Mesodermal cell (in vitro differentiated cells): ENCODE measurements at regions not wholly inside any gene's neighbourhood (a gene's known extent, or its start where the extent isn't known, plus 50 kb on each side); places are given as distances from the start of the nearest gene placed in this dataset.

Experiments used
- H3K27ac ChIP-seq: 2 replicates; pipeline ENCODE4 v1.7.0; 2013; ENCODE audit warnings: mild to moderate bottlenecking, low read depth, low read length, moderate library complexity; ENCODE audit not compliant: severe bottlenecking
- H3K36me3 ChIP-seq: 2 replicates; pipeline ENCODE4 v1.7.1; 2013; ENCODE audit warnings: mild to moderate bottlenecking, low read length, moderate library complexity; ENCODE audit not compliant: control insufficient read depth, insufficient read depth
- H3K4me1 ChIP-seq: one replicate; pipeline ENCODE4 v1.7.1; 2013; ENCODE audit warnings: mild to moderate bottlenecking, low read length; ENCODE audit not compliant: insufficient read depth, control insufficient read depth, poor library complexity, severe bottlenecking
- H3K4me3 ChIP-seq: 2 replicates; pipeline ENCODE4 v1.7.0; 2013; ENCODE audit warnings: low read length, control low read depth, mild to moderate bottlenecking; ENCODE audit not compliant: insufficient read depth, poor library complexity, severe bottlenecking; ENCODE audit errors: extremely low read depth
- H3K9me3 ChIP-seq: 2 replicates; pipeline ENCODE4 v1.7.1; 2013; ENCODE audit warnings: mild to moderate bottlenecking, low read length, moderate library complexity; ENCODE audit not compliant: control insufficient read depth
- WGBS, 2 experiments: methylation state at CpG; one replicate each; pipeline ENCODE4 v1.1.5; 2013; ENCODE audit warnings: missing lambda C conversion rate in 2 of 2; ENCODE audit not compliant: insufficient coverage in 2 of 2; 5-methylcytosine and 5-hydroxymethylcytosine counted together

DNA sequence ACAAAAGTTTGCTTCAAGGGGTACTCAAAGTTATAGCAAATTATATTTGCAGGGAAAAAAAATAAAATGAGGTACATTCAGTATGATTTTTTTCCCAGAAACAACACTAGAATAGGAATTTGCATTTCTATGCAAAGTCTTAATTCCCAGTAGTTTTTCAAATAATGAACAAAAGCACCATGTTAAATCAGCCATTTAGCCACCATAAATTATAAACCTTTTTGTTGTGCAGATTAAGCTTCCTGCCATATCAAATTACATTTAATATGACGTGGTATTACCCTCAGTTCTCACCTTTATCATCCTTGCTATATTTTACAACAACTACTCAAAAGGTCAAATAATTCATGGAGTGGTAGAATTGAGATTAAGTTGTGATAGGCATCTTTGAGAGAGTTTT, 136.6 kb upstream of the FRY start:
- Histone ChIP-seq H3K9me3 (no peaks in the 10 kb centered on the region), H3K36me3 (no peaks in the 10 kb centered on the region), H3K4me1 (no peaks in the 10 kb centered on the region), H3K4me3 (no peak overlapping the region), H3K27ac (no peak overlapping the region)
- WGBS, 2 experiments = no CpG with 5 or more reads among the region's 1 CpG

DNA sequence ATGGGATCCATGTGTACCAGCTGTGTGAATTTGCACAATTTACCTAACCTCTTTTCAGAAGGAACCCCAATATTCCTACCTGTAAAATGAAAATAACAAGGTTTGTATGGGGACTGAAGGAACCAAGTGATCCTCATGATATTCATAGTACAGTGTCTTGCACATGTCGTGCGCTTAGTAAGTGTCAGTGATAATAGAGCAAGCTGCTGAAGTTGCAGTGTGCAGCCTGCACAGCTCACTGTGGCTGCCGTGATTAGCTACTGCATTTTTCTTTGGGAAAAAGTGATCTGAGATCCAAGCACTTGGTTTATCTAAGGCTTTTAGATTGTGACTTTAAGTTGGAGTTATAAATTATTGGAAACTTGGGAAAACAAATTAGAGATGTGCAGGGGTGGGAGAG, 135.9 kb upstream of the FRY start:
- Histone ChIP-seq H3K27ac (no peak overlapping the region), H3K36me3 (no peaks in the 10 kb centered on the region), H3K9me3 (no peaks in the 10 kb centered on the region), H3K4me1 (no peaks in the 10 kb centered on the region), H3K4me3 (no peak overlapping the region)
- WGBS, 2 experiments = 93 to 96% methylated on average over 2 to 3 of the region's 3 CpGs

GRCh38 chr13:31896427-31896826, 135.1 kb upstream of the FRY start:
- H3K36me3 ChIP-seq = no peaks in the 10 kb centered on the region
- 50 to 86% methylated on average over 1 of the region's 2 CpGs for WGBS, 2 experiments
- no peaks in the 10 kb centered on the region for H3K9me3 ChIP-seq
- no peak overlapping the region for H3K27ac ChIP-seq
- no peak overlapping the region for H3K4me3 ChIP-seq
- no peaks in the 10 kb centered on the region for H3K4me1 ChIP-seq

- H3K27ac ChIP-seq = no peak overlapping the region
- no peaks in the 10 kb centered on the region for H3K9me3 ChIP-seq
- no peak overlapping the region for H3K4me3 ChIP-seq
- H3K4me1 ChIP-seq = no peaks in the 10 kb centered on the region
- WGBS, 2 experiments = 91 to 92% methylated on average over 5 to 8 of the region's 9 CpGs
- H3K36me3 ChIP-seq = no peaks in the 10 kb centered on the region
These were observed 133.0 kb upstream of the FRY start for GRCh38 chr13:31898378-31899071.

DNA sequence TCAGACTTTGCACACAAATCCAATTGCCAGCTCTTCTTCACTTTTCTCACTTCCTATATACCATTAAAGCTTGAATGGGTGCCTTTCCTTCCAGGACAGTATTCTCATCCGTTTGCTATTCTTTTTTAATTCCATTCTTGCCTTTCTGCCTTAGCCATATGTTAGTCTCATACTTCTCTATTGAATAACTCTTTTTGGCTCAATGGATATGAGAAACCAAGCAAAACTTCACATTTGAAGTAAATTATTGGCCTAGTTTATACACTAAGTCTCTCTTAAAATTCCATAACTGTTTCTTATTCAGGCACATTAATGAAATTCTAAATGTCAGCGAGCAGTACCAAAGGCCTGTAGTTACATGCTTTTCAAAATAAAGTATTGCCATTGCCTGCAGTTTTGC, 129.6 kb upstream of the FRY start:
- H3K36me3 ChIP-seq = no peaks in the 10 kb centered on the region
- H3K27ac ChIP-seq = no peak overlapping the region
- 80 to 87% methylated on average over 1 to 2 of the region's 2 CpGs for WGBS, 2 experiments
- H3K9me3 ChIP-seq = no peaks in the 10 kb centered on the region
- H3K4me3 ChIP-seq = no peak overlapping the region
- no peaks in the 10 kb centered on the region for H3K4me1 ChIP-seq

DNA sequence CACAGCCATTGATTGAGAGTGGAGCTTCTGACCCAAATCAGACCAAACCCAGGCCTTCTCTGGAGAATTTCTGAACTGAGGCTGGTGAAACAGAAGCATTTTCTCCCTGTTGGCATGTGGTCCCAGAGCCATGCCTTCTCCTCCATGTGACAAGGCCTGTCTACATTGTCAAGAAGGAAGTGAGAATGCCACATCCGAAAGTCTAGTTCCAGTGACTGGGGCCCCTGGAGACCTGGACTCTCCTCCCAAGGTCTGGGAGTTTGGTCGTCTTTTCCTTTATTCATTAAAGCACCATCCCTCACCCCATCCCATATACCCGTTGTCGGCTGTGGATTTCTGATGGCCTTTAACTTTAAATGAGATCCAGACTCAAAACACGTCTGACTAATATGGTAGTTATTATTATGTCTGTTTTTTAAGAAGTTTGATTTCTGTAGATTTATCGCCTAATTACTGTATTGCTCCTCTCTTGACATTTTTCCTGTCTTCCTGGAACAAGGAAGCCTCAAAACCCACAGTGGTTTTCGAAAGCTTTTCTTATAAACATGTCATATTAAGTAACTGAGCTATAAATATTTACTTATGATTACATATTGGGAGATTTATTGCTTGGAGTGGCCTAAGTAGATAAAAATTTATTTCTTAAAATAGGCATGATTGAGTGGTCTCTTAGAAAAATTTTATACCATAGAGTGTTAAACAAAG, 128.3 kb upstream of the FRY start:
- Histone ChIP-seq H3K36me3 (no peaks in the 10 kb centered on the region), H3K27ac (no peak overlapping the region), H3K9me3 (no peaks in the 10 kb centered on the region), H3K4me1 (no peaks in the 10 kb centered on the region), H3K4me3 (no peak overlapping the region)
- WGBS, 2 experiments = 92% methylated on average over 4 of the region's 7 CpGs; no CpG with 5 or more reads in 1 of the 2 experiments

DNA sequence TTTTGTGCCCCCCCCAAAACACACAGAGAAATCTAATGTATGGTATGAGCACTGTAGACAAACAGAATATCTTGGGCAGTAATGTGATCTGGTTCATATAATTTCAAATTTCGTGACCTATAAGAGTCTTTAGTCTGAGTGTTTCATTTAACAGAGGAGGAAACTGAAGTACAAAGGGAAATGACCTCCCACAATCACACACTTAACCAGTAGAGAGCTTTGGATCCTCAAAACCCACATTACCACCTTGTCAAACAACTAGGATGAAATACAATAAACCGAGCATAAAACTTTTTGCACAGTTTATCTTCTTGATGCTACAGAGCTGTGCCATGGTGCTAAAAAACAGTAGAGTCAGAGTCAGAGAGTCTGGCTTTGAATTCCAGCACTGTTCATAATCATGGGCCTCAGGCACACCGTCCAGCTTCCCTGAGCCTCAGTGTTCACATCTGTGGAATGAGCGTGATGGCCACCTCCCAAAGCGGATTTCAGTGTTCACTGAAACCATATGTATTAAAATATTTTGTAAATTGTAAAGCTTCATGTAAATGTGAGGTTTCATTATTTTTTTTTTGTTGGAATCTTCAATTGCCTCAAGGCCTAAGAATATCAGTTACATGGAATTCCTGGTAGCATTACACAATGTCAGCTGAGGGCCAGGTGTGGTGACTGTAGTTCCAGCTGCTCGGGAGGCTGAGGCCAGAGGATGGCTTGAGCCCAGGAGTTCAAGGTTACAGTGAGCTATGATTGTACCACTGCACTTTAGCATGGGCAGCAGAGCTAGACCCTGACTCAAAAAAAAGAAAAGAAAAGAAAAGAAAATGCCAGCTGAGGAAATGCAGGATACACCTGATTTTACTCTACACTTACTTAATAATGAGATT, 126.4 kb upstream of the FRY start:
- no peaks in the 10 kb centered on the region for H3K4me1 ChIP-seq
- WGBS, 2 experiments = 72% methylated on average over 3 to 6 of the region's 6 CpGs
- no peak overlapping the region for H3K27ac ChIP-seq
- no peaks in the 10 kb centered on the region for H3K9me3 ChIP-seq
- H3K4me3 ChIP-seq = no peak overlapping the region
- H3K36me3 ChIP-seq = no peaks in the 10 kb centered on the region

- WGBS, 2 experiments = 49 to 54% methylated on average over 5 of the region's 11 CpGs
These were observed 125.6 kb upstream of the FRY start for GRCh38 chr13:31905961-31906360.

GRCh38 chr13:31908696-31909411, 122.7 kb upstream of the FRY start:
- WGBS, 2 experiments = 80 to 100% methylated on average over 2 of the region's 4 CpGs
- Histone ChIP-seq H3K4me3 (no peak overlapping the region), H3K27ac (no peak overlapping the region), H3K9me3 (no peaks in the 10 kb centered on the region), H3K4me1 (no peaks in the 10 kb centered on the region), H3K36me3 (no peaks in the 10 kb centered on the region)

More at GRCh38 chr13:31905961-31906360, 125.6 kb upstream of the FRY start:
- no peak overlapping the region for H3K27ac ChIP-seq
- no peak overlapping the region for H3K4me3 ChIP-seq
- H3K36me3 ChIP-seq = no peaks in the 10 kb centered on the region
- no peaks in the 10 kb centered on the region for H3K9me3 ChIP-seq
- H3K4me1 ChIP-seq = no peaks in the 10 kb centered on the region

DNA sequence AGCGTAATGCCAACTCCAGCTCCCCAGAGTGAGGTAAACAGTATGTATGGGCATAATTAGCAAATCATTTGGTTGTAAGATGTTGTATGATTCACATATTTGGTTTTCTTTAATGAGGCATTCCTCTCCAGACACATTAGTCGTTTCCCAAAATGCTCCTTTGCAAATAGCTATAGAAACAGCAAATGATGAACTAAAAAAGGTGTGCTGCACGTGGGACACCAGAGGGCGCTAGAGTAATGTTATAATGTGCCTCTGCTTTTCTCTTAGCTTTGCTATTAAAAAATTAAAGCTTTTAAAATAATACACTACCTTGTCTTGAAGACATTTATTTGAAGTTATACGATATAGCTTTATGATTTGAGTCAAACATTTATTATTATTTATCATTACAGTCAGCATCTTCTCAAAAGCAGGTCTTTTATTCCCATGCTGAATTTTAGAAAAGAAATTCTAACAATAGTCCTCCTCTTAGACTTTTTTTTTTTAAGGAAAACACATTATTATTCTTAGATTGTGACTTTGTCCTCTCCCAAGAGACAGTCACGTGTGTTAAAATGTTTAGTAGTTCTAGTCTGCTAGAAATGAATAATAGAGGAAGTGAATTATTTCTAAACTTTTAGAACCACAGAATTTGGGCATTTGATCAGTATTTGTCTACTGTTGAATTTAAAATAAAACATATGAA, 121.6 kb upstream of the FRY start:
- no CpG with 5 or more reads among the region's 6 CpGs for WGBS, 2 experiments

More for the DNA sequence above, 121.6 kb upstream of the FRY start:
- Histone ChIP-seq H3K27ac (no peak overlapping the region), H3K4me1 (no peaks in the 10 kb centered on the region), H3K36me3 (no peaks in the 10 kb centered on the region), H3K4me3 (no peak overlapping the region), H3K9me3 (no peaks in the 10 kb centered on the region)
